DOHH2 (cell line): ENCODE measurements at regions not wholly inside any gene's neighbourhood (a gene's known extent, or its start where the extent isn't known, plus 50 kb on each side); places are given as distances from the start of the nearest gene placed in this dataset.

Source experiments
- H3F3A ChIP-seq: fragments of 200-600 bp; sonication (generic), shearing (Covaris generic); 2 replicates; pipeline ENCODE4 v1.6.0; 2016; ENCODE audit warnings: antibody characterized with exemption, mild to moderate bottlenecking; ENCODE audit not compliant: control insufficient read depth, insufficient read depth
- H3K27ac ChIP-seq: fragments of 200-600 bp; sonication (generic); 2 replicates; pipeline ENCODE4 v1.5.1; 2014; ENCODE audit warnings: low read depth, mild to moderate bottlenecking, low read length, moderate library complexity
- H3K27me3 ChIP-seq: fragments of 200-600 bp; sonication (generic); 2 replicates; pipeline ENCODE4 v1.6.1; 2014; ENCODE audit warnings: mild to moderate bottlenecking, low read length, mixed read lengths; ENCODE audit not compliant: control insufficient read depth
- H3K36me3 ChIP-seq: fragments of 200-600 bp; sonication (generic); 2 replicates; pipeline ENCODE4 v1.6.1; 2014; ENCODE audit warnings: mild to moderate bottlenecking, low read length, moderate library complexity, mixed read lengths; ENCODE audit not compliant: control insufficient read depth
- H3K4me1 ChIP-seq: fragments of 200-600 bp; sonication (generic); 2 replicates; pipeline ENCODE4 v1.6.1; 2014; ENCODE audit warnings: mild to moderate bottlenecking, low read length, mixed read lengths; ENCODE audit not compliant: control insufficient read depth
- H3K4me2 ChIP-seq: fragments of 200-600 bp; sonication (generic); 2 replicates; pipeline ENCODE4 v1.6.0; 2014; ENCODE audit warnings: mild to moderate bottlenecking, low read length, moderate library complexity
- H3K4me3 ChIP-seq: fragments of 200-600 bp; sonication (generic); 2 replicates; pipeline ENCODE4 v1.5.1; 2014; ENCODE audit warnings: mild to moderate bottlenecking, low read length, mixed read lengths
- H3K79me2 ChIP-seq: fragments of 200-600 bp; sonication (generic); 2 replicates; pipeline ENCODE4 v1.6.1; 2014; ENCODE audit warnings: mild to moderate bottlenecking, low read length, mixed read lengths; ENCODE audit not compliant: control insufficient read depth
- H3K9me2 ChIP-seq: fragments of 200-600 bp; sonication (generic); replicated peaks from 2 replicates; pipeline ENCODE4 v1.6.1; 2014; ENCODE audit warnings: mild to moderate bottlenecking, low read length, mixed read lengths; ENCODE audit not compliant: control insufficient read depth
- H3K9me3 ChIP-seq: fragments of 200-600 bp; sonication (generic); 2 replicates; pipeline ENCODE4 v1.6.1; 2014; ENCODE audit warnings: antibody characterized with exemption, low read length, mixed read lengths; ENCODE audit not compliant: control insufficient read depth, insufficient read depth
- H4K20me1 ChIP-seq: fragments of 200-600 bp; sonication (generic); 2 replicates; pipeline ENCODE4 v1.6.0; 2014; ENCODE audit warnings: low read depth, mild to moderate bottlenecking, antibody characterized with exemption, low read length, moderate library complexity; ENCODE audit not compliant: control insufficient read depth, insufficient read depth
- EZH2phosphoT487 ChIP-seq: fragments of 200-600 bp; sonication (generic); IDR thresholded peaks from 2 replicates; pipeline ENCODE4 v1.6.1; 2017; ENCODE audit warnings: borderline replicate concordance, mild to moderate bottlenecking, antibody characterized with exemption, low read length, moderate library complexity, mixed read lengths
- TF ChIP-seq, protein P1 (sequence below): fragments of 200-600 bp; sonication (generic); IDR thresholded peaks from one replicate; pipeline ENCODE4 v1.5.1; 2014; ENCODE audit warnings: antibody characterized with exemption, mild to moderate bottlenecking, low read depth, low read length; ENCODE audit not compliant: poor library complexity, severe bottlenecking

DNA sequence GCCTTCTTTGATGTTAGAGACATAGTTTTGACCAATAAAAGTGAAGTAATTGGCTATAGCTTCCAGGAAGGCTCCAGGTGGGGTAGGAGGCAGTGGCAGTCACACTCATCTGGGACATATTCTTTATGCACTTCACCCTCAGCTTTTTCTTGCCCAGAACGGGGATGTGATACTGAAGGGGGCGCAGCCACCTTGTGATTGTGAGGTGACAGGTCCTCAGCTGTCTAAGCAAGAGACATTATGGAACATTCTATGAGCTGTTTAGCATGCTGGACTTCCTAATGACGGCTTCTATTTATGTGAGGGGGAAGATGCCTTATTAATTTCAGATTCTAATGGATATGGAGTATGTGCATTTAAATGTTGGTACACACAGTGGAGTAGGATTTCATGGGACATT lies 151.3 kb upstream of the ZFP64 start:
- Histone ChIP-seq H3F3A (no peaks in the 10 kb centered on the region), H3K36me3 (no peaks in the 10 kb centered on the region), H3K4me1 (no peaks in the 10 kb centered on the region), H3K27ac (no peak overlapping the region), H3K4me2 (no peak overlapping the region), H3K9me2 (no peaks in the 10 kb centered on the region), H4K20me1 (no peaks in the 10 kb centered on the region), H3K27me3 (no peaks in the 10 kb centered on the region), H3K79me2 (no peaks in the 10 kb centered on the region), H3K9me3 (no peaks in the 10 kb centered on the region), H3K4me3 (no peak overlapping the region)
- TF ChIP-seq, protein P1, sequence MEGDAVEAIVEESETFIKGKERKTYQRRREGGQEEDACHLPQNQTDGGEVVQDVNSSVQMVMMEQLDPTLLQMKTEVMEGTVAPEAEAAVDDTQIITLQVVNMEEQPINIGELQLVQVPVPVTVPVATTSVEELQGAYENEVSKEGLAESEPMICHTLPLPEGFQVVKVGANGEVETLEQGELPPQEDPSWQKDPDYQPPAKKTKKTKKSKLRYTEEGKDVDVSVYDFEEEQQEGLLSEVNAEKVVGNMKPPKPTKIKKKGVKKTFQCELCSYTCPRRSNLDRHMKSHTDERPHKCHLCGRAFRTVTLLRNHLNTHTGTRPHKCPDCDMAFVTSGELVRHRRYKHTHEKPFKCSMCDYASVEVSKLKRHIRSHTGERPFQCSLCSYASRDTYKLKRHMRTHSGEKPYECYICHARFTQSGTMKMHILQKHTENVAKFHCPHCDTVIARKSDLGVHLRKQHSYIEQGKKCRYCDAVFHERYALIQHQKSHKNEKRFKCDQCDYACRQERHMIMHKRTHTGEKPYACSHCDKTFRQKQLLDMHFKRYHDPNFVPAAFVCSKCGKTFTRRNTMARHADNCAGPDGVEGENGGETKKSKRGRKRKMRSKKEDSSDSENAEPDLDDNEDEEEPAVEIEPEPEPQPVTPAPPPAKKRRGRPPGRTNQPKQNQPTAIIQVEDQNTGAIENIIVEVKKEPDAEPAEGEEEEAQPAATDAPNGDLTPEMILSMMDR, result no peak
- TF ChIP-seq EZH2phosphoT487, result no peak

DNA sequence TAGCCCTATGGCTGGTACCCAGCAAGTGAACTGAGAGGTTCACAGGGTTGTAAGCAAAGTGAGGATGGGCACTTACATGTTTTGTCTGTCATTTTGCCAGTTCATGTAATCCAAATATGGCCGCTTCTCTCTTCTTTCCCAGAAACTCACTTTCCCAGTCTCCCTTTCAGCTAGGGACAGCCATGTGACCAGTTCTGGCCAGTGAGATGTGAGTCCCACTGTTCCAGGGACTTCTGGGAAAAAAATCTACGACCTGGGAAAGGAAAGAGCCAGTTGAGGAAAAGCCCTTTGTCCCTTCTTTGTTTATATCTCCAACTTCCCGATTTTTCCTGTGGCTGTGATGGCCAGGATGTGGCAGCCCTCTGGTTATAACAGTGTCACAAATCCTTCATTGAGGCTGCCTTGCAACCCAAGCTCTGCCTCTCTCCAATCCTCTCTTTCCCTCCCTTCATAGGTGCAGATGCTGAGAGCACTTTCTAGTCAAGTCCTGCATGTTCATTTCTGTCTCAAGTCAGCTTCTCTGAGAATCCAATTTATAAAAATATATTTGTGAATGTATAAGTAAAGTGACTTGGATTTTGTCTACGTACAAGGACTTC lies 148.6 kb upstream of the ZFP64 start:
- Histone ChIP-seq H3K9me2 (no peaks in the 10 kb centered on the region), H3K27ac (no peak overlapping the region), H3F3A (no peaks in the 10 kb centered on the region), H3K9me3 (no peaks in the 10 kb centered on the region), H3K27me3 (no peaks in the 10 kb centered on the region), H3K4me3 (no peak overlapping the region), H3K4me1 (no peaks in the 10 kb centered on the region), H3K36me3 (no peaks in the 10 kb centered on the region), H4K20me1 (no peaks in the 10 kb centered on the region), H3K79me2 (no peaks in the 10 kb centered on the region), H3K4me2 (no peak overlapping the region)
- TF ChIP-seq, protein P1, result no peak
- TF ChIP-seq EZH2phosphoT487, result no peak

DNA sequence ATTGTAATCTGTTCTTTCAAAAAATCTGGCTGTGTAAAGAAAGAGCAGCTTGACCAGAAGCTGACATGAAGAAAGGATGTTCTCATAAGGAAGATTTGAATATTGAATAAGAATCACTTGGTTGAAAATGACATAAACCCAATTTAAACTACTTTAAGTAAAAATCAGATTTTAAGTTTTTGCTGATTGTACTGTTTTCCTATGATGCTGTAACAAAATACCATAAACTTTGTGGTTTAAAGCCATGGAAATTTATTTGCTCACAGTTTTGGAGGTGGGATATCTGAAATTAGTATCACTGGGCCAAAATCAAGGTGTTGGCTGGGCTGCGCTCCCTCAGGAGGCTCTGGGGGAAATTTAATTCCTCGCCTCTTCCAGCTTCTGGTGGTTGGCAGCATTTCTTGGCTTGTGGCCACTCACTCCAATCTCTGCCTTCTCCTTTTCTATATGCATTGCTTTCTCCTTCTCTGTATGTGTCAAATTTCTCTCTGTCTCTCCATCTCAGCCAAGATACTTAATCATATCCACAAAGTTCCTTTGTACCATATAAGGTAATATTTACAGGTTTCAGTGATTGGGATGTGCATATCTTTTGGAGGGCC lies 141.2 kb upstream of the ZFP64 start:
- Histone ChIP-seq H3K4me2 (no peak overlapping the region), H3F3A (no peaks in the 10 kb centered on the region), H4K20me1 (no peaks in the 10 kb centered on the region), H3K27ac (no peak overlapping the region), H3K4me1 (no peaks in the 10 kb centered on the region), H3K9me3 (no peaks in the 10 kb centered on the region), H3K36me3 (no peaks in the 10 kb centered on the region), H3K79me2 (no peaks in the 10 kb centered on the region), H3K4me3 (no peak overlapping the region), H3K9me2 (no peaks in the 10 kb centered on the region), H3K27me3 (no peaks in the 10 kb centered on the region)
- TF ChIP-seq EZH2phosphoT487, result no peak
- TF ChIP-seq, protein P1, result no peak
